Neural progenitor cell (in vitro differentiated cells): ENCODE measurements at regions not wholly inside any gene's neighbourhood (a gene's known extent, or its start where the extent isn't known, plus 50 kb on each side); places are given as distances from the start of the nearest gene placed in this dataset.

Experiments used
- EZH2 ChIP-seq: fragments of 200-600 bp; sonication (generic); IDR thresholded peaks from 2 replicates; pipeline ENCODE4 v1.6.1; 2017; ENCODE audit warnings: antibody characterized with exemption, mild to moderate bottlenecking, moderate library complexity
- EZH2phosphoT487 ChIP-seq: fragments of 200-600 bp; sonication (generic); IDR thresholded peaks from 2 replicates; pipeline ENCODE4 v1.6.1; 2017; ENCODE audit warnings: antibody characterized with exemption
- TF ChIP-seq, protein P1 (sequence below): fragments of 200-600 bp; sonication (generic); IDR thresholded peaks from 2 replicates; pipeline ENCODE4 v1.5.1; 2017; ENCODE audit warnings: antibody characterized with exemption, mild to moderate bottlenecking

DNA sequence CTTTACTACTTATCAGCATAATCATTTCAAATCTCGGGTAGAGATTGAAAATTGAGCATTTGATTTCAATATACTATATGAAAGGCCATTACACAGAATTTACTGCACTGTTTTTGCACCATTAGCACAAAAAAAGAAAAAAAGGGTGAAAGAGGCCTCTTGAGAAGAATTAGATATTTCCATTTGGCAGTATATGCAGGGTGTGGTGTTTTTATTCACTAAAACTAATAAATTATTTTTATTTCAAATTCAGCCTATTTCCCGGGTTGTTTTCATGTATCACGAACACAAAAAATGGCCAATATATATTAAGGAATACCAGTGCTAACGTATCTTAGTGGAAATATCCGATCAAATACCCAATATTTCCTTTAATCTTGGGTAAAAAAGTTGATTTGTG, 110.5 kb upstream of the TBL1XR1 start:
- no peak for TF ChIP-seq EZH2
- TF ChIP-seq, protein P1, sequence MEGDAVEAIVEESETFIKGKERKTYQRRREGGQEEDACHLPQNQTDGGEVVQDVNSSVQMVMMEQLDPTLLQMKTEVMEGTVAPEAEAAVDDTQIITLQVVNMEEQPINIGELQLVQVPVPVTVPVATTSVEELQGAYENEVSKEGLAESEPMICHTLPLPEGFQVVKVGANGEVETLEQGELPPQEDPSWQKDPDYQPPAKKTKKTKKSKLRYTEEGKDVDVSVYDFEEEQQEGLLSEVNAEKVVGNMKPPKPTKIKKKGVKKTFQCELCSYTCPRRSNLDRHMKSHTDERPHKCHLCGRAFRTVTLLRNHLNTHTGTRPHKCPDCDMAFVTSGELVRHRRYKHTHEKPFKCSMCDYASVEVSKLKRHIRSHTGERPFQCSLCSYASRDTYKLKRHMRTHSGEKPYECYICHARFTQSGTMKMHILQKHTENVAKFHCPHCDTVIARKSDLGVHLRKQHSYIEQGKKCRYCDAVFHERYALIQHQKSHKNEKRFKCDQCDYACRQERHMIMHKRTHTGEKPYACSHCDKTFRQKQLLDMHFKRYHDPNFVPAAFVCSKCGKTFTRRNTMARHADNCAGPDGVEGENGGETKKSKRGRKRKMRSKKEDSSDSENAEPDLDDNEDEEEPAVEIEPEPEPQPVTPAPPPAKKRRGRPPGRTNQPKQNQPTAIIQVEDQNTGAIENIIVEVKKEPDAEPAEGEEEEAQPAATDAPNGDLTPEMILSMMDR = no peak
- TF ChIP-seq EZH2phosphoT487 = no peak
